Neural cell (in vitro differentiated cells): ENCODE measurements at regions not wholly inside any gene's neighbourhood (a gene's known extent, or its start where the extent isn't known, plus 50 kb on each side); places are given as distances from the start of the nearest gene placed in this dataset.
"Not testable (repeated sequence)": the region's sequence is repeated elsewhere in the genome, so short reads cannot be mapped to it uniquely, and the experiment has no call there.

Experiments used
- H2AFZ ChIP-seq: fragments of 200-600, 300-800 bp; sonication (generic), shearing (Covaris generic); 2 replicates; pipeline ENCODE4 v1.6.0; 2014; ENCODE audit warnings: low read depth, mild to moderate bottlenecking, antibody characterized with exemption, low read length, moderate library complexity
- H3F3A ChIP-seq: fragments of 200-600 bp; shearing (Covaris generic); 2 replicates; pipeline ENCODE4 v1.6.1; 2016; ENCODE audit warnings: mild to moderate bottlenecking, moderate library complexity, mixed read lengths, antibody characterized with exemption, low read length; ENCODE audit not compliant: insufficient read depth, poor library complexity, severe bottlenecking
- H3K27ac ChIP-seq: fragments of 200-600, 300-800 bp; sonication (generic), shearing (Covaris generic); 2 replicates; pipeline ENCODE4 v1.5.1; 2014; ENCODE audit warnings: mild to moderate bottlenecking, low read length, moderate library complexity
- H3K27me3 ChIP-seq: fragments of 300-800, 200-600 bp; sonication (generic), shearing (Covaris generic); 2 replicates; pipeline ENCODE4 v1.6.0; 2014; ENCODE audit warnings: mild to moderate bottlenecking, low read depth, low read length, moderate library complexity; ENCODE audit not compliant: insufficient read depth
- H3K36me3 ChIP-seq: fragments of 300-800, 200-600 bp; sonication (generic), shearing (Covaris generic); 2 replicates; pipeline ENCODE4 v1.5.1; 2014; ENCODE audit warnings: mild to moderate bottlenecking, antibody characterized with exemption, low read length, moderate library complexity; ENCODE audit not compliant: insufficient read depth
- H3K4me2 ChIP-seq: fragments of 300-800, 200-600 bp; sonication (generic), shearing (Covaris generic); 2 replicates; pipeline ENCODE4 v1.6.0; 2014; ENCODE audit warnings: mild to moderate bottlenecking, low read length
- H3K4me3 ChIP-seq: fragments of 300-800, 200-600 bp; sonication (generic), shearing (Covaris generic); 2 replicates; pipeline ENCODE4 v1.5.1; 2014; ENCODE audit warnings: mild to moderate bottlenecking, low read length, moderate library complexity
- H3K79me2 ChIP-seq: fragments of 200-600 bp; shearing (Covaris generic); replicated peaks from 2 replicates; pipeline ENCODE4 v1.6.0; 2014; ENCODE audit warnings: mild to moderate bottlenecking, low read length, moderate library complexity; ENCODE audit not compliant: insufficient read depth
- H3K9ac ChIP-seq: fragments of 300-800, 200-600 bp; sonication (generic), shearing (Covaris generic); 2 replicates; pipeline ENCODE4 v1.6.1; 2016; ENCODE audit warnings: mild to moderate bottlenecking, low read length, mixed read lengths
- H3K9me2 ChIP-seq: fragments of 200-600 bp; shearing (Covaris generic); 2 replicates; pipeline ENCODE4 v1.6.1; 2016; ENCODE audit warnings: mild to moderate bottlenecking, low read length, mixed read lengths; ENCODE audit not compliant: insufficient read depth
- H3K9me3 ChIP-seq: fragments of 200-600, 300-800 bp; sonication (generic), shearing (Covaris generic); 2 replicates; pipeline ENCODE4 v1.6.1; 2016; ENCODE audit warnings: mild to moderate bottlenecking, mixed run types, low read length, moderate library complexity, mixed read lengths
- H4K20me1 ChIP-seq: fragments of 200-600 bp; shearing (Covaris generic); 2 replicates; pipeline ENCODE4 v1.6.1; 2016; ENCODE audit warnings: mild to moderate bottlenecking, mixed run types; ENCODE audit not compliant: insufficient read depth
- CTCF ChIP-seq: fragments of 450-650 bp; IDR thresholded peaks from 2 replicates; pipeline ENCODE4 v1.5.1; 2014; ENCODE audit warnings: antibody characterized with exemption, mild to moderate bottlenecking, moderate library complexity; ENCODE audit not compliant: poor library complexity, severe bottlenecking
- EP300 ChIP-seq: fragments of 450-650 bp; conservative IDR thresholded peaks from 2 replicates; pipeline ENCODE4 v1.6.1; 2014; ENCODE audit warnings: antibody characterized with exemption, mild to moderate bottlenecking, moderate library complexity; ENCODE audit not compliant: poor library complexity, severe bottlenecking
- EZH2 ChIP-seq: fragments of 200-600, 300-800 bp; shearing (Covaris generic), sonication (generic); IDR thresholded peaks from 2 replicates; pipeline ENCODE4 v1.6.1; 2014; ENCODE audit warnings: antibody characterized with exemption, low read length, borderline replicate concordance, mild to moderate bottlenecking; ENCODE audit not compliant: insufficient read depth, poor library complexity, severe bottlenecking
- MXI1 ChIP-seq: fragments of 450-650 bp; conservative IDR thresholded peaks from 2 replicates; pipeline ENCODE4 v1.6.1; 2014; ENCODE audit warnings: antibody characterized with exemption, mild to moderate bottlenecking; ENCODE audit not compliant: poor library complexity, severe bottlenecking
- POLR2AphosphoS5 ChIP-seq: IDR thresholded peaks from 2 replicates; pipeline ENCODE4 v1.6.1; 2012
- RAD21 ChIP-seq: fragments of 450-650 bp; conservative IDR thresholded peaks from 2 replicates; pipeline ENCODE4 v1.6.1; 2014; ENCODE audit warnings: antibody characterized with exemption, mild to moderate bottlenecking, moderate library complexity
- REST ChIP-seq: IDR thresholded peaks from 2 replicates; pipeline ENCODE4 v1.6.1; 2012; ENCODE audit warnings: borderline replicate concordance
- SMC3 ChIP-seq: fragments of 450-650 bp; conservative IDR thresholded peaks from 2 replicates; pipeline ENCODE4 v1.6.1; 2014; ENCODE audit warnings: antibody characterized with exemption, mild to moderate bottlenecking, moderate library complexity; ENCODE audit not compliant: poor library complexity
- TAF1 ChIP-seq: IDR thresholded peaks from 2 replicates; pipeline ENCODE4 v1.6.1; 2012; ENCODE audit warnings: low read depth

- H3F3A ChIP-seq, H3K4me2 ChIP-seq, H3K79me2 ChIP-seq, H3K9me2 ChIP-seq, H3K4me3 ChIP-seq, H3K36me3 ChIP-seq, H4K20me1 ChIP-seq, H3K27me3 ChIP-seq, H3K27ac ChIP-seq, H3K9ac ChIP-seq, H2AFZ ChIP-seq, H3K9me3 ChIP-seq: not testable (repeated sequence)
Measured at GRCh38 chr2:48233824-48234223, 80.7 kb upstream of the FOXN2 start.

- no peak overlapping the region for H3K9ac ChIP-seq
- no peaks in the 10 kb centered on the region for H4K20me1 ChIP-seq
- no peaks in the 10 kb centered on the region for H3K9me3 ChIP-seq
- TF ChIP-seq EZH2 (no peak), TAF1 (no peak), CTCF (no peak), SMC3 (no peak), REST (no peak), POLR2AphosphoS5 (no peak), EP300 (no peak), MXI1 (no peak), RAD21 (no peak)
- H3K9me2 ChIP-seq, result no peaks in the 10 kb centered on the region
- no peaks in the 10 kb centered on the region for H3K27me3 ChIP-seq
- no peak overlapping the region for H2AFZ ChIP-seq
- no peak overlapping the region for H3K4me2 ChIP-seq
- H3K4me3 ChIP-seq, result no peak overlapping the region
- no peaks in the 10 kb centered on the region for H3F3A ChIP-seq
- H3K79me2 ChIP-seq, result no peaks in the 10 kb centered on the region
- H3K36me3 ChIP-seq, result no peaks in the 10 kb centered on the region
- no peak overlapping the region for H3K27ac ChIP-seq
Measured at GRCh38 chr2:48235076-48235475, 79.4 kb upstream of the FOXN2 start.

GRCh38 chr2:48238381-48238780 lies 76.1 kb upstream of the FOXN2 start:
- no peaks in the 10 kb centered on the region for H3K9me2 ChIP-seq
- H4K20me1 ChIP-seq, result no peaks in the 10 kb centered on the region
- no peak overlapping the region for H2AFZ ChIP-seq
- no peaks in the 10 kb centered on the region for H3K9me3 ChIP-seq
- H3K27ac ChIP-seq, result no peak overlapping the region
- H3K9ac ChIP-seq, result no peak overlapping the region
- H3K79me2 ChIP-seq, result no peaks in the 10 kb centered on the region
- H3K4me3 ChIP-seq, result no peak overlapping the region
- H3F3A ChIP-seq, result no peaks in the 10 kb centered on the region
- H3K4me2 ChIP-seq, result no peak overlapping the region
- no peaks in the 10 kb centered on the region for H3K36me3 ChIP-seq
- H3K27me3 ChIP-seq, result no peaks in the 10 kb centered on the region
- TF ChIP-seq MXI1 (no peak), CTCF (no peak), EP300 (no peak), REST (no peak), POLR2AphosphoS5 (no peak), TAF1 (no peak), SMC3 (no peak), EZH2 (no peak), RAD21 (no peak)
